ENCODE measurements at regions not wholly inside any gene's neighbourhood (a gene's known extent, or its start where the extent isn't known, plus 50 kb on each side); places are given as distances from the start of the nearest gene placed in this dataset.

DNA sequence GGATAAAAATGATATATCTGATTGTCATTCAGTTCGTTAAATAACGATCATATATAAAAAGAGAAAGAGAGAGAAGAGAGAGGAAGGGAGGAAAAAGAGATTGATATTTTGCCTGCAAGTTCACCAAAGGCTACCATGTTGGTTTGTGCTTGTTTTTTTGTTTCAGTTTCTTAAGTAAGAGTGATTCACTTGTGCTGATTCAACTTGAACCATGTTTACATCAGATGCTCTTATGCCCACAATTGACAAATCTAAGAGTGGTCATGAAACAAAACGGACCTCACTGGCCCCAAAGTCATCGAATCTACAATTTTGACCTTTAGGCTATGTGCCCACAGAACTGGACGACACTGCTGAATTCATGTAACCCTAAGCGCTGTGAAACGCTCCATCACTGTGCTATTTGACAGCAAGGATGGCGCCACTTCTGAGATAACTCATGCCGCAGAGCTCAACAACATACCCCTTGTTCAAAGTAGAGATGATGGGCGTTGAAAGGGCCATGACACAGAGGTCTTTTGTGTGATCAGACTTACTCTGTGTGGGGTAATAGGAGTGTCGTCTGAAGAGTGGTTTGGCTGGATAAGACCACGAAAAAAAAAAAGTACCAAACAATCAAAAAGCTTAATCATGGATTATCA lies 481.4 kb downstream of the SETD4 start:
- Histone ChIP-seq H3K27me3 (ENCODE audit: insufficient read depth, low read length) (no peaks in the 10 kb centered on the region), H3K18ac (ENCODE audit: insufficient read length, low read depth, low read length) (no peak overlapping the region), H3K56ac (ENCODE audit: insufficient read length, low read depth, low read length) (no peak overlapping the region), H3K4ac (ENCODE audit: low read depth, low read length) (no peak overlapping the region), H3K27ac (ENCODE audit: insufficient read length, low read depth, low read length) (no peak overlapping the region), H3K4me1 (ENCODE audit: insufficient read depth, low read length) (no peaks in the 10 kb centered on the region), H2BK12ac (ENCODE audit: insufficient read length, low read depth, low read length) (no peak overlapping the region), H2BK5ac (ENCODE audit: insufficient read length, low read length) (no peak overlapping the region), H3K23ac (ENCODE audit: insufficient read length, low read depth, low read length) (no peak overlapping the region), H4K20me1 (ENCODE audit: control insufficient read depth, insufficient read depth, insufficient read length) (no peaks in the 10 kb centered on the region), H3K9me3 (ENCODE audit: control insufficient read depth, low read depth, low read length) (no peaks in the 10 kb centered on the region), H3K23me2 (ENCODE audit: insufficient read length, low read depth, low read length, poor library complexity, severe bottlenecking) (no peaks in the 10 kb centered on the region), H2BK20ac (ENCODE audit: low read depth, low read length, poor library complexity, severe bottlenecking) (no peak overlapping the region), H3K14ac (ENCODE audit: insufficient read depth, low read length) (no peak overlapping the region), H3T11ph (ENCODE audit: low read length) (no peak overlapping the region), H3K79me2 (ENCODE audit: insufficient read depth, low read length) (no peaks in the 10 kb centered on the region), H2AFZ (ENCODE audit: low read length) (no peak overlapping the region), H2AK5ac (ENCODE audit: insufficient read length, low read length) (no peak overlapping the region), H3K79me1 (ENCODE audit: insufficient read depth, low read depth, low read length, poor library complexity, severe bottlenecking) (no peaks in the 10 kb centered on the region), H2BK15ac (ENCODE audit: low read depth, low read length) (no peak overlapping the region), H3K9ac (ENCODE audit: extremely low read depth, insufficient read length, low read length) (no peak overlapping the region), H4K5ac (ENCODE audit: insufficient read length, low read depth, low read length) (no peak overlapping the region), H2BK120ac (ENCODE audit: low read depth, low read length, poor library complexity, severe bottlenecking) (no peak overlapping the region), H4K91ac (ENCODE audit: insufficient read length, low read depth, low read length) (no peak overlapping the region), H3K4me2 (ENCODE audit: insufficient read depth, insufficient read length, low read length) (no peak overlapping the region), H4K8ac (replicated peaks; ENCODE audit: insufficient read length, low read depth, low read length) (no peak overlapping the region)
- H3K36me3 Mint-ChIP-seq (ENCODE audit: insufficient read depth in 1 of 3, low read depth in 3 of 3), result no peaks in the 10 kb centered on the region
- H3K27me3 Mint-ChIP-seq (ENCODE audit: low read depth), result peaks cover 1% of the 10 kb centered on the region; the same call in 1 of the 2 replicates
- no peak overlapping the region for H3K4me3 Mint-ChIP-seq
- H3K27ac Mint-ChIP-seq, result no peak overlapping the region
- TF ChIP-seq CTCF (conservative IDR thresholded peaks at IDR 0.05), result no peak
- no peak for DNase-seq
- whole genome bisulfite sequencing (ENCODE audit: extremely low coverage, insufficient read length, low lambda C conversion rate), result no CpG with 5 or more reads among the region's 12 CpGs
- H3K9me3 Mint-ChIP-seq, result no peaks in the 10 kb centered on the region
- H3K4me1 Mint-ChIP-seq, result peaks cover 3 to 9% of the 10 kb centered on the region in 2 experiments; a peak in 2 of 4 replicates

Measured in H9 (cell line).